ENCODE measurements at regions not wholly inside any gene's neighbourhood (a gene's known extent, or its start where the extent isn't known, plus 50 kb on each side); places are given as distances from the start of the nearest gene placed in this dataset.
"Not testable (repeated sequence)": the region's sequence is repeated elsewhere in the genome, so short reads cannot be mapped to it uniquely, and the experiment has no call there.

- Histone ChIP-seq H3K27ac (peak overlapping the region in 3 of 4 donors; percentile 52 to 78 (median 72)), H3K4me3 (no peak overlapping the region), H3K36me3 (no peaks in the 10 kb centered on the region), H3K9me3 (no peaks in the 10 kb centered on the region), H3K4me1 (peaks cover 0 to 67% (median 41%) of the 10 kb centered on the region in 4 donors), H3K27me3 (no peaks in the 10 kb centered on the region)
- DNase-seq (ENCODE audit: low spot score in 2 of 2), result no peak
- 23 to 37% methylated on average over 4 of the region's 4 CpGs for whole genome bisulfite sequencing, 2 donors
- TF ChIP-seq EP300 (IDR thresholded peaks at IDR 0.05) (peak in 1 of 2 donors; percentile 43), CTCF (IDR thresholded peaks at IDR 0.05) (no peak), POLR2A (IDR thresholded peaks at IDR 0.05) (no peak)
These were observed 62.9 kb upstream of the ZNF217 start for GRCh38 chr20:53656293-53657202.

GRCh38 chr20:53655625-53656292, 62.1 kb upstream of the ZNF217 start:
- Histone ChIP-seq H3K4me1 (peaks cover 0 to 59% (median 34%) of the 10 kb centered on the region in 4 donors), H3K27ac (peak overlapping the region in 3 of 4 donors; percentile 52 to 78 (median 72)), H3K36me3 (no peaks in the 10 kb centered on the region), H3K9me3 (no peaks in the 10 kb centered on the region), H3K27me3 (no peaks in the 10 kb centered on the region), H3K4me3 (no peak overlapping the region)
- TF ChIP-seq EP300 (IDR thresholded peaks at IDR 0.05) (no peak), POLR2A (IDR thresholded peaks at IDR 0.05) (no peak), CTCF (IDR thresholded peaks at IDR 0.05) (no peak)
- 77 to 82% methylated on average over 4 of the region's 4 CpGs for WGBS, 2 donors
- no peak for DNase-seq (ENCODE audit: low spot score in 2 of 2)

GRCh38 chr20:53654932-53655624, 61.4 kb upstream of the ZNF217 start:
- Histone ChIP-seq H3K27me3 (no peaks in the 10 kb centered on the region), H3K27ac (peak overlapping the region in 3 of 4 donors; percentile 48 to 63 (median 55)), H3K36me3 (no peaks in the 10 kb centered on the region), H3K9me3 (no peaks in the 10 kb centered on the region), H3K4me3 (no peak overlapping the region), H3K4me1 (peaks cover 0 to 52% (median 30%) of the 10 kb centered on the region in 4 donors)
- peak in 1 of 2 donors; percentile 16 for TF ChIP-seq EP300 (IDR thresholded peaks at IDR 0.05)
- no peak for TF ChIP-seq CTCF (IDR thresholded peaks at IDR 0.05)
- TF ChIP-seq POLR2A (IDR thresholded peaks at IDR 0.05), result no peak
- no peak for DNase-seq (ENCODE audit: low spot score in 2 of 2)
- 72 to 75% methylated on average over 13 of the region's 13 CpGs for WGBS, 2 donors

GRCh38 chr20:53654521-53654920, 60.9 kb upstream of the ZNF217 start:
- Histone ChIP-seq H3K27ac (peak overlapping the region in 3 of 4 donors; percentile 48 to 63 (median 55)), H3K4me1 (peaks cover 0 to 50% (median 30%) of the 10 kb centered on the region in 4 donors)
- H3K9me3 ChIP-seq; H3K36me3 ChIP-seq; DNase-seq (ENCODE audit: low spot score in 2 of 2); H3K4me3 ChIP-seq; H3K27me3 ChIP-seq: not testable (repeated sequence)
- 88 to 91% methylated on average over 8 of the region's 8 CpGs for WGBS, 2 donors

- no peaks in the 10 kb centered on the region for H3K27me3 ChIP-seq
- peak overlapping the region in 3 of 4 donors; percentile 54 to 66 (median 55) for H3K27ac ChIP-seq
- H3K36me3 ChIP-seq, result no peaks in the 10 kb centered on the region
- H3K4me3 ChIP-seq, result no peak overlapping the region
- WGBS, 2 donors, result 41 to 45% methylated on average over 5 of the region's 5 CpGs
- H3K4me1 ChIP-seq, result peaks cover 0 to 39% (median 29%) of the 10 kb centered on the region in 4 donors
- TF ChIP-seq EP300 (IDR thresholded peaks at IDR 0.05), result no peak
- no peak for TF ChIP-seq POLR2A (IDR thresholded peaks at IDR 0.05)
- TF ChIP-seq CTCF (IDR thresholded peaks at IDR 0.05), result no peak
- no peak for DNase-seq (ENCODE audit: low spot score in 2 of 2)
- no peaks in the 10 kb centered on the region for H3K9me3 ChIP-seq
These were observed 59.3 kb upstream of the ZNF217 start for GRCh38 chr20:53652859-53653517.
